HG03575 (cell line): ENCODE measurements at regions not wholly inside any gene's neighbourhood (a gene's known extent, or its start where the extent isn't known, plus 50 kb on each side); places are given as distances from the start of the nearest gene placed in this dataset.
"Not testable (repeated sequence)": the region's sequence is repeated elsewhere in the genome, so short reads cannot be mapped to it uniquely, and the experiment has no call there.

ENCODE experiments used
- ATAC-seq: cut with Tn5 transposase; IDR thresholded peaks from one replicate; pipeline ENCODE4 v1.9.1; 2021; ENCODE audit not compliant: unreplicated experiment, insufficient number of reproducible peaks, low FRiP score; ENCODE audit errors: extremely low read depth

GRCh38 chrX:1105671-1106419 is 106.6 kb downstream of the CRLF2 start:
- ATAC-seq: no peak

DNA sequence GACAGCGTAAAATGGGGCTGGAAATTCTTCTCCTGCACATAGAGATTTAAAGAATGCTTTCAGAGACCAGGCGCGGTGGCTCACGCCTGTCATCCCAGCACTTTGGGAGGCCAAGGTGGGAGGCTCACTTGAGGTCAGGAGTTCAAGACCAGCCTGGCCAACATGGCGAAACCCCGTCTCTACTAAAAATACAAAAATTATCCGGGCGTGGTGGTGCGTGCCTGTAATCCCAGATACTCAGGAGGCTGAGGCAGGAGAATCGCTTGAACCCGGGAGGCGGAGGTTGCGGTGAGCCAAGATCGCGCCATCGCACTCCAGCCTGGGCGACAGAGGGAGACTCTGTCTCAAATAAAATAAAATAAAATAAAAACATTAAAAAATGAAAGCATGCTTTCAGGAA is 107.4 kb downstream of the CRLF2 start:
- ATAC-seq: not testable (repeated sequence)

DNA sequence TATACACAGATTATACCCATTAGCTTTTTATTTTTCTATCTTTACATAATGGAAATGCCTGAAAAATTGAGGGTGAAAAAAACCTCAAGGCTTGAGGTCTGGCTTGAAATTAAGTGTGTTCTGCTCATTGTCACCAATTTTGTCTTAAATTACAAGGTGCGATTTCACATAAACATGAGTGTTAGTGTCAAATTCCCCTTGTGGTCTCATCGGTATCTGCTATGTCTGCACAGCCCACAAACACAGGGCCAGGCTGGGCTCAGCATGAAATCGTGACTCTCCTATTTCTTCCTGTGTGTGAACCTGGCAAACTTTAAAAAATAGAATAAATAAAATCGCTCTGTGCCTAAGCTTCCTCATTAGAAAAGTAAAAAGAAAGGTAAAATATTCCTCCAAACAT is 109.1 kb downstream of the CRLF2 start:
- ATAC-seq: no peak

DNA sequence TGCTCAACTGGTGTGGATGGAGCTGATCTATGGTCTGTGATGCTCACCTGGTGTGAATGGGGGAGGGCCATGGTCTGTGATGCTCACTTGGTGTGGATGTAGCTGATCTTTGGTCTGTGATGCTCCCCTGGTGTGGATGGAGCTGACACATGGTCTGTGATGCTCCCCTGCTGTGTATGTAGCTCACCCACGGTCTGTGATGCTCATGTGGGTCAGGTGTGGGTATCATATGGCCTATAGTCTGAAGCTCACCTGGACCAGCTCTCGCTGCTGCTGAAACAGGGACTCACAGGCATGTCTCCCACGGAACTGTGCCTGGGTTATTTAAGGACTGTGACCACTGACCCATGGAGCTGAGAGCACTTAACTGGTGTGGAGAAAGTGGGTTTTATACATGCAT is 109.7 kb downstream of the CRLF2 start:
- no peak for ATAC-seq

- not testable (repeated sequence) for ATAC-seq
Measured at GRCh38 chrX:1102221-1102620, 110.2 kb downstream of the CRLF2 start.

DNA sequence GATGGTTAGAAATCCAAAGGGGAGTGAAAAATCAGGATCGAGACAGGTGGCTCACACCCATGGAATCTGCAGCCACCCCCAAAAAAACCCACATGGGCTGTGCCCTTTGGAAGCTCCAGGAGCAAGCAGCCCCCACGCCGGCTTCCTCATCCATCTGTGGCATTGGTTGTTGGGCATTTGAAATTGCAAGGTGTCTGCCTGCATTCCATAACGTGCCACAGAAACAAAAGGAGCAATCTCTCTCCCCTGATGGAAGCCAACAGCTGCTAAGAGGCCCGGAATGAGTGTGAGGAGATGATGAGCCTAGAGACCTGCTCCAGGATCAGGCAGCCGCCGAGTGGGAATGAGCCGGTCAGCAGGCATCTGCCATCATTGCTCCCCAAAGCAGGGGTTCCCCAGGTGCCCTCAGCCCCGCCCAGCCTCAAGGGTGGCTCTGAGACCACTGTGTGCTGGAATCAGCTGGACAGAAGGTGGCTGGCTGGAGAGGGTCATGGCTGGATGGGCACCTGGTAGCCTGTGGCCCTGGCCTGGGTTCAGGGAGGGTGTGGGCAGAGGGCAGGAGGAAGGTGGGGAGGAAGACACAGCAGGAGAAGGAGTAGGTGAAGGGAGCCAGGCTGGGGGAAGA is 113.2 kb downstream of the CRLF2 start:
- ATAC-seq: no peak

DNA sequence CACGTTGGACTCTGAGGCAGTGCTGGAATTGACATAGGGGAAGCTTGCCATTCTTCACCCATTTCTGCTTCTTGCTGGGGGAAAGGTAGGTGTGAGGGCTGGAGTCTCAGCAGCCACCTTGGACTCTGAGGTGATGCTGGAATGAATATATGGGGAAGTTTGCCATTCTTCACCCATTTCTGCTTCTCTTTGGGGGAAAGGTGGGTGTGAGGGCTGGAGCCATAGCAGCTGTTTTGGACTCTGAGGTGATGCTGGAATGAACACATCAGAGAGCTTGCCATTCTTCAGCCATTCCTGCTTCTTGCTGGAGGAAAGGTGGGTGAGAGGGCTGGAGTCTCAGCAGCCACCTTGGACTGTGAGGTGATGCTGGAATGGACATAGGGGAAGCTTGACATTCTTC is 115.1 kb downstream of the CRLF2 start:
- ATAC-seq: no peak

GRCh38 chrX:1094566-1095333 is 117.7 kb downstream of the CRLF2 start:
- ATAC-seq: no peak

- ATAC-seq: no peak
Measured at GRCh38 chrX:1093586-1094421, 118.6 kb downstream of the CRLF2 start.

- ATAC-seq: no peak
Measured at GRCh38 chrX:1093121-1093520, 119.3 kb downstream of the CRLF2 start.

DNA sequence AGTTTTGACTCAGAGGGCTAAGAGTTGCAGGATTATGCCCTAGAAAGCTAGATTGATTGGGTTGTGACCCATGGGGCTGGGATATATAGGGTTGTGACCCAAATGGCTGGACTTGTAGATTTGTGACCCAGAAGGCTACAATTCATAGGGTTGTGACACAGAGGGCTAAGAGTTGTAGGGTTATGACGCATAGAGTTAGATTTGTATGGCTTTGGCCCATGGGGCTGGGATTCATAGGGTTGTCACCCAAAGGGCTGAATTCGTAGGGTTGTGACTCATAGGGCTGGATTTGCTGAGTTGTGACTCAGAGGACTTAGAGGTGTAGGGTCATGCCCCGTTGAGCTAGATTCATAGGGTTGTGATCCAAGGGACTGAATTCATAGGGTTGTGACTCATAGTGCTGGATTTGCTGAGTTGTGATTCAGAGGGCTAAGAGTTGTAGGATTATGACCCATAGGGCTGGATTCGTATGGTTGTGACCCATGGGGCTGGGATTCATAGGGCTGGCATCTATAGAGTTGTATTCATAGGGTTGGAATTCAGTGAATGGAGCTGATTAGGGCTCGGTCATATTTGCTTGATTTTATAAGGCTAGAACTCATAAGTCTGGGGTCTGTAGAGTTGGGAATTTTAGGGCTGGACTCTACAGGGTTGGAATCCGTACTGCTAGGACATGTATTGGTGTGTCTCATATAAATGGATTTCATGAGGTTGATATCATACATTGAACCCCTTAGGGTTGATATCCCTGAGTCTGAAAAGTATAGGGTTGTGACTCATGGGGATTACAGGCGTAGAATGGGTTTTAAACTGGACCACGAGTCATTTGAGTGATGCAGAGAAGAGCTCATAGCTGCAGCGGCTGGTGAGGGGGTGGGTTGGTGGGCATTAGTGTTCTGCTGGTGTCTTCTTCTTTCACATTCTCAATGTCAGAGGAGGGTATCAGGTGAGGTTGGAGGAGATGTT is 125.7 kb downstream of the CRLF2 start:
- no peak for ATAC-seq

DNA sequence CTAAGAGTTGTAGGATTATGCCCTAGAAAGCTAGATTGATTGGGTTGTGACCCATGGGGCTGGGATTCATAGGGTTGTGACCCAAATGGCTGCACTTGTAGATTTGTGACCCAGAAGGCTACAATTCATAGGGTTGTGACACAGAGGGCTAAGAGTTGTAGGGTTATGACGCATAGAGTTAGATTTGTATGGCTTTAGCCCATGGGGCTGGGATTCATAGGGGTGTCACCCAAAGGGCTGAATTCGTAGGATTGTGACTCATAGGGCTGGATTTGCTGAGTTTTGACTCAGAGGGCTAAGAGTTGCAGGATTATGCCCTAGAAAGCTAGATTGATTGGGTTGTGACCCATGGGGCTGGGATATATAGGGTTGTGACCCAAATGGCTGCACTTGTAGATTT is 126.6 kb downstream of the CRLF2 start:
- not testable (repeated sequence) for ATAC-seq

GRCh38 chrX:1084689-1085088 is 127.8 kb downstream of the CRLF2 start:
- no peak for ATAC-seq

DNA sequence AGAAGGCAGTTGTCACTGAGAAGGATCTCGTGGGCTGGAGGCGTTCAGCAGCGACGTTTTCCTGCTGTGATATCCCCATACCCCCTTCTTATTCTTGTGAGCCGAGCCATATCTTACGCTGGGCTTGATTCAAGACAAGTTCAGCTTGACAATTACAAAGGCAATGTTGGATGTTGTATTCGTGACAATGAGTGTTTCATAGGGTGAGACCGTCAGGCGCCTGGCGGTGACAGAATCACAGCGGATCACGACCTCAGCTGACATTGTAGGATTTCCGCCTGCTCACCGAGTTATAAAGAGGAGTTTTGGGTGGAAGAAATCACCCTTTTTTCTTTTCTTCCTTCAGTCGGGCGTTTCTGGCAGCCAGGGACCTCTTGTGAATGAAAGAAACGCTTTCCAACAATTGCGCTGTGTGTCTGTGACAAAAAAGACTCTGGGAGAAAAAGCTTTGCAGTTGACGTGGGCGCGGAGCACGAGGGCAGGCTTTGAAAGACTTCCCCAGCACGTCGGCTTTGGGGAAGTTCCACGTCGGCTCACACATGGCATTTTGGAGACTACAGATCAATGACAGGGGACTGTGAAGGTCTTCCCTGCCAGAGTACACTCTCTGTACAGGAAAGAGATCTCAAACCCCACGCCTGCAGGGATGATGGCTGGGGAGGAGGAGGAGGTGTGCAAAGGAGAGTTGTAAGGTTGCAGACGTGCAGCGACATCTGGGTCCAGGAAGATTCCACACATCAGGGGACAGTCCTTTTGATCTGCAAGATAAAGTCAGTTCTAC is 135.4 kb downstream of the CRLF2 start:
- no peak for ATAC-seq

- ATAC-seq: no peak
Measured at GRCh38 chrX:1075741-1076140, 136.7 kb downstream of the CRLF2 start.

- no peak for ATAC-seq
Measured at GRCh38 chrX:1075156-1075555, 137.3 kb downstream of the CRLF2 start.

DNA sequence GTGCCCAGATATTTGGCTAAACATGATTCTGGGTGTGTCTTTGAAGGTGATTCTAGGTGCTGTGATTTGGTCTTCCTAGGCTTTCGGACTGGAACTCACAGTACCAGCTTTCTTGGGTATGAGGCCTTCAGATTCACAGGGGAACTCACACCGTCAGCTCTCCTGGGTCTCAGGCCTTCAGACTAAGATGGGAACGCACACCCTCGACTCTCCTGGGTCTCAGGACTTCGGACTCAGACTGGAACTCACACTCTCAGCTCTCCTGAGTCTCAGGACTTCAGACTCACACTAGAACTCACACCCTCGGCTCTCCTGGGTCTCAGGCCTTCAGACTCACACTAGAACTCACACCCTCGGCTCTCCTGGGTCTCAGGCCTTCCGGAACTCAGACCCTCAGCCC is 137.7 kb downstream of the CRLF2 start:
- no peak for ATAC-seq
